ENCODE measurements at regions not wholly inside any gene's neighbourhood (a gene's known extent, or its start where the extent isn't known, plus 50 kb on each side); places are given as distances from the start of the nearest gene placed in this dataset.

- ChIA-PET CTCF (no interaction called here), POLR2A (ENCODE audit: unreplicated experiment) (no interaction called here)
- H4K20me1 ChIP-seq (ENCODE audit: low read length) = no peaks in the 10 kb centered on the region
- intact Hi-C loops (cut with micrococcal nuclease) = no loop called here
- H3K27ac ChIP-seq (ENCODE audit: low read length) = no peak overlapping the region
- no peaks in the 10 kb centered on the region for H3K27me3 ChIP-seq (ENCODE audit: low read length)
- TF ChIP-seq, protein P1, sequence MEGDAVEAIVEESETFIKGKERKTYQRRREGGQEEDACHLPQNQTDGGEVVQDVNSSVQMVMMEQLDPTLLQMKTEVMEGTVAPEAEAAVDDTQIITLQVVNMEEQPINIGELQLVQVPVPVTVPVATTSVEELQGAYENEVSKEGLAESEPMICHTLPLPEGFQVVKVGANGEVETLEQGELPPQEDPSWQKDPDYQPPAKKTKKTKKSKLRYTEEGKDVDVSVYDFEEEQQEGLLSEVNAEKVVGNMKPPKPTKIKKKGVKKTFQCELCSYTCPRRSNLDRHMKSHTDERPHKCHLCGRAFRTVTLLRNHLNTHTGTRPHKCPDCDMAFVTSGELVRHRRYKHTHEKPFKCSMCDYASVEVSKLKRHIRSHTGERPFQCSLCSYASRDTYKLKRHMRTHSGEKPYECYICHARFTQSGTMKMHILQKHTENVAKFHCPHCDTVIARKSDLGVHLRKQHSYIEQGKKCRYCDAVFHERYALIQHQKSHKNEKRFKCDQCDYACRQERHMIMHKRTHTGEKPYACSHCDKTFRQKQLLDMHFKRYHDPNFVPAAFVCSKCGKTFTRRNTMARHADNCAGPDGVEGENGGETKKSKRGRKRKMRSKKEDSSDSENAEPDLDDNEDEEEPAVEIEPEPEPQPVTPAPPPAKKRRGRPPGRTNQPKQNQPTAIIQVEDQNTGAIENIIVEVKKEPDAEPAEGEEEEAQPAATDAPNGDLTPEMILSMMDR (conservative IDR thresholded peaks at IDR 0.05; ENCODE audit: low read depth, low read length) = no peak
- TF ChIP-seq EZH2 (IDR thresholded peaks at IDR 0.05; ENCODE audit: low read length, unreplicated experiment) (no peak), EZH2phosphoT487 (IDR thresholded peaks at IDR 0.05; ENCODE audit: borderline replicate concordance, low read length) (no peak)
- no peaks in the 10 kb centered on the region for H3K9me2 ChIP-seq (replicated peaks; ENCODE audit: low read length)
- no peak overlapping the region for H2AFZ ChIP-seq (ENCODE audit: low read length)
- peaks cover 10% of the 10 kb centered on the region; the same call in 1 of the 2 replicates for H3K4me1 ChIP-seq (ENCODE audit: insufficient read depth, low read length)
- ATAC-seq (no peak), DNase-seq (no peak)
- H3F3A ChIP-seq (ENCODE audit: low read length, unreplicated experiment) = no peaks in the 10 kb centered on the region
- no TSS peak for BruUV-seq (replicated peaks)
- H3K36me3 ChIP-seq (ENCODE audit: low read depth, low read length) = no peaks in the 10 kb centered on the region
- no peaks in the 10 kb centered on the region for H3K9me3 ChIP-seq (ENCODE audit: low read length)
- no peak overlapping the region for H3K4me3 ChIP-seq (ENCODE audit: low read length)
- H3K9ac ChIP-seq (ENCODE audit: low read length) = no peak overlapping the region
- H3K79me2 ChIP-seq (ENCODE audit: low read length) = no peaks in the 10 kb centered on the region
- no peak overlapping the region for H3K4me2 ChIP-seq (ENCODE audit: low read length)
These were observed 553.0 kb upstream of the GRAMD2B start for GRCh38 chr5:125870256-125870655.

DNA sequence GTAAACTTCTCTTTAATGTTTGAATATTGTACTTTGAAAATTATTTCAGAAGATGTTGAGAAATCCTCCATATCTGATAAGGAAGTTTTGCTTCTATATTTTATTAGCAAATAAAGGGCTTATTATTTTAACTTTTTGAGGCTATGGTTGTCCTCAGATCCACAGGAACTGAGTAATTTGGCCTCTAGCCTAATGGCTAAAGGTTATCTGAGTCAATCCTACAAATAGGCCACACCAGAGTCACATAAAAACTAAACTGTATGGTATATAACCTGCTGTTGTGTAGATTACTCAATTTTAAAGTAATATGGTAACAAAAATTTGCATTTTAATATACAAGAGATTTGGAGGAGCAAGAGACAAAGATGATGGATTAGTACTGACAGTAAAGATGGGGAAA is 549.2 kb upstream of the GRAMD2B start:
- no peaks in the 10 kb centered on the region for H4K20me1 ChIP-seq (ENCODE audit: low read length)
- H3K9me2 ChIP-seq (replicated peaks; ENCODE audit: low read length) = no peaks in the 10 kb centered on the region
- no TSS peak for BruUV-seq (replicated peaks)
- no peak for TF ChIP-seq EZH2 (IDR thresholded peaks at IDR 0.05; ENCODE audit: low read length, unreplicated experiment)
- no peak for TF ChIP-seq EZH2phosphoT487 (IDR thresholded peaks at IDR 0.05; ENCODE audit: borderline replicate concordance, low read length)
- TF ChIP-seq, protein P1 (conservative IDR thresholded peaks at IDR 0.05; ENCODE audit: low read depth, low read length) = no peak
- H3F3A ChIP-seq (ENCODE audit: low read length, unreplicated experiment) = no peaks in the 10 kb centered on the region
- ATAC-seq = peak; percentile 62; the same call in 1 of the 2 replicates
- no peak overlapping the region for H2AFZ ChIP-seq (ENCODE audit: low read length)
- intact Hi-C loops (cut with micrococcal nuclease) = no loop called here
- ChIA-PET CTCF (no interaction called here), POLR2A (ENCODE audit: unreplicated experiment) (no interaction called here)
- H3K4me1 ChIP-seq (ENCODE audit: insufficient read depth, low read length) = peaks cover 10% of the 10 kb centered on the region; the same call in 1 of the 2 replicates
- peak; percentile 33 for DNase-seq
- no peak overlapping the region for H3K9ac ChIP-seq (ENCODE audit: low read length)
- H3K36me3 ChIP-seq (ENCODE audit: low read depth, low read length) = no peaks in the 10 kb centered on the region
- H3K9me3 ChIP-seq (ENCODE audit: low read length) = no peaks in the 10 kb centered on the region
- no peak overlapping the region for H3K27ac ChIP-seq (ENCODE audit: low read length)
- H3K79me2 ChIP-seq (ENCODE audit: low read length) = no peaks in the 10 kb centered on the region
- no peaks in the 10 kb centered on the region for H3K27me3 ChIP-seq (ENCODE audit: low read length)
- no peak overlapping the region for H3K4me3 ChIP-seq (ENCODE audit: low read length)
- H3K4me2 ChIP-seq (ENCODE audit: low read length) = no peak overlapping the region

- Histone ChIP-seq H3K9ac (ENCODE audit: low read length) (no peak overlapping the region), H3K4me1 (ENCODE audit: insufficient read depth, low read length) (peaks cover 10% of the 10 kb centered on the region; the same call in 1 of the 2 replicates), H3K9me3 (ENCODE audit: low read length) (no peaks in the 10 kb centered on the region), H3K4me2 (ENCODE audit: low read length) (no peak overlapping the region), H3K27me3 (ENCODE audit: low read length) (no peaks in the 10 kb centered on the region), H3K27ac (ENCODE audit: low read length) (no peak overlapping the region), H2AFZ (ENCODE audit: low read length) (no peak overlapping the region), H3K4me3 (ENCODE audit: low read length) (no peak overlapping the region), H3F3A (ENCODE audit: low read length, unreplicated experiment) (no peaks in the 10 kb centered on the region), H3K36me3 (ENCODE audit: low read depth, low read length) (no peaks in the 10 kb centered on the region), H4K20me1 (ENCODE audit: low read length) (no peaks in the 10 kb centered on the region), H3K79me2 (ENCODE audit: low read length) (no peaks in the 10 kb centered on the region), H3K9me2 (replicated peaks; ENCODE audit: low read length) (no peaks in the 10 kb centered on the region)
- ATAC-seq (peak; percentile 64; the same call in 1 of the 2 replicates), DNase-seq (peak; percentile 22)
- CTCF ChIA-PET = no interaction called here
- BruUV-seq (replicated peaks) = no TSS peak
- TF ChIP-seq, protein P1 (conservative IDR thresholded peaks at IDR 0.05; ENCODE audit: low read depth, low read length) = peak; percentile 16; the same call in 1 of the 2 replicates
- no peak for TF ChIP-seq EZH2 (IDR thresholded peaks at IDR 0.05; ENCODE audit: low read length, unreplicated experiment)
- POLR2A ChIA-PET (ENCODE audit: unreplicated experiment) = no interaction called here
- intact Hi-C loops (cut with micrococcal nuclease) = no loop called here
These were observed 548.5 kb upstream of the GRAMD2B start for GRCh38 chr5:125874717-125875116.
